ENCODE measurements at regions not wholly inside any gene's neighbourhood (a gene's known extent, or its start where the extent isn't known, plus 50 kb on each side); places are given as distances from the start of the nearest gene placed in this dataset.
"Not testable (repeated sequence)": the region's sequence is repeated elsewhere in the genome, so short reads cannot be mapped to it uniquely, and the experiment has no call there.

GRCh38 chr20:7760247-7761031 is 179.8 kb downstream of the HAO1 start:
- intact Hi-C loops (cut with DNase I) = no loop called here
- no peak for DNase-seq (ENCODE audit: low spot score)

- DNase-seq (ENCODE audit: low spot score) = no peak
- intact Hi-C loops (cut with DNase I) = no loop called here
Observed at GRCh38 chr20:7765221-7765620, 175.0 kb downstream of the HAO1 start.

GRCh38 chr20:7770046-7770445 is 170.2 kb downstream of the HAO1 start:
- intact Hi-C loops (cut with DNase I) = no loop called here

GRCh38 chr20:7770578-7770977 is 169.7 kb downstream of the HAO1 start:
- no peak for DNase-seq (ENCODE audit: low spot score)
- intact Hi-C loops (cut with DNase I) = no loop called here

More at GRCh38 chr20:7770046-7770445, 170.2 kb downstream of the HAO1 start:
- no peak for DNase-seq (ENCODE audit: low spot score)

- intact Hi-C loops (cut with DNase I) = no loop called here
- DNase-seq (ENCODE audit: low spot score) = no peak
Observed at GRCh38 chr20:7772371-7772770, 167.9 kb downstream of the HAO1 start.

- intact Hi-C loops (cut with DNase I) = no loop called here
- DNase-seq (ENCODE audit: low spot score) = no peak
Observed at GRCh38 chr20:7773511-7773910, 166.7 kb downstream of the HAO1 start.

- no peak for DNase-seq (ENCODE audit: low spot score)
- intact Hi-C loops (cut with DNase I) = no loop called here
Observed at GRCh38 chr20:7775072-7775471, 165.2 kb downstream of the HAO1 start.

- intact Hi-C loops (cut with DNase I) = no loop called here
- no peak for DNase-seq (ENCODE audit: low spot score)
Observed at GRCh38 chr20:7776148-7776547, 164.1 kb downstream of the HAO1 start.

- intact Hi-C loops (cut with DNase I) = no loop called here
- DNase-seq (ENCODE audit: low spot score) = no peak
Observed at GRCh38 chr20:7790189-7790588, 150.1 kb downstream of the HAO1 start.

GRCh38 chr20:7792150-7792869 is 147.9 kb downstream of the HAO1 start:
- intact Hi-C loops (cut with DNase I) = no loop called here
- no peak for DNase-seq (ENCODE audit: low spot score)

- intact Hi-C loops (cut with DNase I) = no loop called here
- DNase-seq (ENCODE audit: low spot score) = no peak
Observed at GRCh38 chr20:7798176-7798575, 142.1 kb downstream of the HAO1 start.

GRCh38 chr20:7799862-7800261 is 140.4 kb downstream of the HAO1 start:
- intact Hi-C loops (cut with DNase I) = no loop called here
- DNase-seq (ENCODE audit: low spot score) = no peak

GRCh38 chr20:7803411-7804151 is 136.7 kb downstream of the HAO1 start:
- intact Hi-C loops (cut with DNase I); DNase-seq (ENCODE audit: low spot score): not testable (repeated sequence)

- intact Hi-C loops (cut with DNase I) = no loop called here
- DNase-seq (ENCODE audit: low spot score) = no peak
Observed at GRCh38 chr20:7806831-7807230, 133.4 kb downstream of the HAO1 start.

- intact Hi-C loops (cut with DNase I) = no loop called here
- DNase-seq (ENCODE audit: low spot score) = no peak
Observed at GRCh38 chr20:7817286-7817685, 123.0 kb downstream of the HAO1 start.

- intact Hi-C loops (cut with DNase I) = no loop called here
- no peak for DNase-seq (ENCODE audit: low spot score)
Observed at GRCh38 chr20:7818477-7818876, 121.8 kb downstream of the HAO1 start.

GRCh38 chr20:7820897-7821296 is 119.4 kb downstream of the HAO1 start:
- intact Hi-C loops (cut with DNase I) = no loop called here
- no peak for DNase-seq (ENCODE audit: low spot score)

GRCh38 chr20:7822772-7823171 is 117.5 kb downstream of the HAO1 start:
- intact Hi-C loops (cut with DNase I) = no loop called here
- DNase-seq (ENCODE audit: low spot score) = no peak

GRCh38 chr20:7828437-7828836 is 111.8 kb downstream of the HAO1 start:
- DNase-seq (ENCODE audit: low spot score) = no peak
- intact Hi-C loops (cut with DNase I) = no loop called here

GRCh38 chr20:7829031-7829430 is 111.2 kb downstream of the HAO1 start:
- no peak for DNase-seq (ENCODE audit: low spot score)
- intact Hi-C loops (cut with DNase I) = no loop called here

- intact Hi-C loops (cut with DNase I) = no loop called here
Observed at GRCh38 chr20:7829776-7830175, 110.5 kb downstream of the HAO1 start.

More at GRCh38 chr20:7829776-7830175, 110.5 kb downstream of the HAO1 start:
- no peak for DNase-seq (ENCODE audit: low spot score)

All from cardiac septum (tissue), 1 donor.